ENCODE measurements at regions not wholly inside any gene's neighbourhood (a gene's known extent, or its start where the extent isn't known, plus 50 kb on each side); places are given as distances from the start of the nearest gene placed in this dataset.

DNA sequence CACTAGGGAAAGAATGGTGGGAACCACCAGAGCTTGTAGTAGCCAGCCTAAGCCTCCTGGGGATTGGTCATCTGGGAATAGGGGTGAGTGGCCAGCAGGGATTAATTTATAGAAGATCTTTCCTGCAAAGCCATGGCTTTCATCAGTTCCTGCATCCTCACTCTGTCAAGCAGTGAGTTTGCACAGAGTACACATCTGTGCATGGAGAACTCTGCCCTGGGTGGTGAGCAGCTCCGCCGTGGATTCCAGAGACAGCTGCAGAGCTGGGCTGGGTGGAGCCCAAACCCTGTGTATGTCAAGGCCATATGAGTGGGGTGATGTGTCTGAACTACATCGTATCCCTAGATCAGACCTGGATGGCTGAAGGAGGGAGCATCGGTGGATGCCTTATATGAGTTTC lies 182.2 kb downstream of the GLI2 start:
- H3F3A ChIP-seq (ENCODE audit: low read depth): no peaks in the 10 kb centered on the region
- no peak overlapping the region for H3K9ac ChIP-seq (ENCODE audit: low read depth, low read length, poor library complexity, severe bottlenecking)
- H3K79me2 ChIP-seq (ENCODE audit: insufficient read depth, low read length): no peaks in the 10 kb centered on the region
- H3K4me2 ChIP-seq (ENCODE audit: low read depth, low read length, poor library complexity, severe bottlenecking): no peak overlapping the region
- no peaks in the 10 kb centered on the region for H3K9me3 ChIP-seq (ENCODE audit: insufficient read depth, low read depth, low read length)
- TF ChIP-seq, protein P1, sequence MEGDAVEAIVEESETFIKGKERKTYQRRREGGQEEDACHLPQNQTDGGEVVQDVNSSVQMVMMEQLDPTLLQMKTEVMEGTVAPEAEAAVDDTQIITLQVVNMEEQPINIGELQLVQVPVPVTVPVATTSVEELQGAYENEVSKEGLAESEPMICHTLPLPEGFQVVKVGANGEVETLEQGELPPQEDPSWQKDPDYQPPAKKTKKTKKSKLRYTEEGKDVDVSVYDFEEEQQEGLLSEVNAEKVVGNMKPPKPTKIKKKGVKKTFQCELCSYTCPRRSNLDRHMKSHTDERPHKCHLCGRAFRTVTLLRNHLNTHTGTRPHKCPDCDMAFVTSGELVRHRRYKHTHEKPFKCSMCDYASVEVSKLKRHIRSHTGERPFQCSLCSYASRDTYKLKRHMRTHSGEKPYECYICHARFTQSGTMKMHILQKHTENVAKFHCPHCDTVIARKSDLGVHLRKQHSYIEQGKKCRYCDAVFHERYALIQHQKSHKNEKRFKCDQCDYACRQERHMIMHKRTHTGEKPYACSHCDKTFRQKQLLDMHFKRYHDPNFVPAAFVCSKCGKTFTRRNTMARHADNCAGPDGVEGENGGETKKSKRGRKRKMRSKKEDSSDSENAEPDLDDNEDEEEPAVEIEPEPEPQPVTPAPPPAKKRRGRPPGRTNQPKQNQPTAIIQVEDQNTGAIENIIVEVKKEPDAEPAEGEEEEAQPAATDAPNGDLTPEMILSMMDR (conservative IDR thresholded peaks at IDR 0.05; ENCODE audit: low read length): no peak
- TF ChIP-seq EZH2phosphoT487 (IDR thresholded peaks at IDR 0.05; ENCODE audit: borderline replicate concordance): no peak
- no peaks in the 10 kb centered on the region for H3K9me2 ChIP-seq (replicated peaks; ENCODE audit: low read depth, low read length)
- no peak overlapping the region for H3K4me3 ChIP-seq (ENCODE audit: low read length, poor library complexity, severe bottlenecking)
- no peaks in the 10 kb centered on the region for H3K36me3 ChIP-seq (ENCODE audit: insufficient read depth, low read length)
- no peaks in the 10 kb centered on the region for H3K4me1 ChIP-seq (ENCODE audit: insufficient read depth, low read length, poor library complexity, severe bottlenecking)
- no peaks in the 10 kb centered on the region for H4K20me1 ChIP-seq (ENCODE audit: insufficient read depth, low read length, poor library complexity, severe bottlenecking)
- H2AFZ ChIP-seq (ENCODE audit: low read length): no peak overlapping the region
- H3K27me3 ChIP-seq (ENCODE audit: insufficient read depth, low read length, poor library complexity, severe bottlenecking): no peaks in the 10 kb centered on the region

DNA sequence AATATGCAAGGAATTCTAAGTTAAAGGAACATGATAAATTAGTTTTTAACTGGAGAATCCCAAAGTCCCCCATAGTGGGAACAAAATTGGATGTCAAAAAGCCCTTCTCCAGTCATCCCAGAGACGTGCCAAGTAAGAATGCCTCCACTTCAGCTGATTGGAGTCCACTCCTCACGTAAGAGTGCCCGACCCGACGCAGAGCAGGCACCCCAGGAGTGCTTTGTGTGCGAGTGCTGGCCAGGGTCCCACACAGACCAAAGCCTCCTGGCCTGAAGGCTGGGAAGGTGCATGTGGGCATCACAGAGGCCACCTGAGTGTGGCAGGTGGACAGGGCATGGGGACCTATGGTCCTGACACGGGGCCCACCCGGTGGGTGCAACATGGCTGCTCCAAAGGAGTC lies 183.5 kb downstream of the GLI2 start:
- no peaks in the 10 kb centered on the region for H3K27me3 ChIP-seq (ENCODE audit: insufficient read depth, low read length, poor library complexity, severe bottlenecking)
- H4K20me1 ChIP-seq (ENCODE audit: insufficient read depth, low read length, poor library complexity, severe bottlenecking): no peaks in the 10 kb centered on the region
- no peak overlapping the region for H3K9ac ChIP-seq (ENCODE audit: low read depth, low read length, poor library complexity, severe bottlenecking)
- no peaks in the 10 kb centered on the region for H3K4me1 ChIP-seq (ENCODE audit: insufficient read depth, low read length, poor library complexity, severe bottlenecking)
- H3F3A ChIP-seq (ENCODE audit: low read depth): no peaks in the 10 kb centered on the region
- no peak overlapping the region for H2AFZ ChIP-seq (ENCODE audit: low read length)
- no peak overlapping the region for H3K4me3 ChIP-seq (ENCODE audit: low read length, poor library complexity, severe bottlenecking)
- no peaks in the 10 kb centered on the region for H3K9me3 ChIP-seq (ENCODE audit: insufficient read depth, low read depth, low read length)
- H3K79me2 ChIP-seq (ENCODE audit: insufficient read depth, low read length): no peaks in the 10 kb centered on the region
- no peaks in the 10 kb centered on the region for H3K9me2 ChIP-seq (replicated peaks; ENCODE audit: low read depth, low read length)
- H3K36me3 ChIP-seq (ENCODE audit: insufficient read depth, low read length): no peaks in the 10 kb centered on the region
- no peak overlapping the region for H3K4me2 ChIP-seq (ENCODE audit: low read depth, low read length, poor library complexity, severe bottlenecking)
- TF ChIP-seq, protein P1 (conservative IDR thresholded peaks at IDR 0.05; ENCODE audit: low read length): no peak
- TF ChIP-seq EZH2phosphoT487 (IDR thresholded peaks at IDR 0.05; ENCODE audit: borderline replicate concordance): no peak

DNA sequence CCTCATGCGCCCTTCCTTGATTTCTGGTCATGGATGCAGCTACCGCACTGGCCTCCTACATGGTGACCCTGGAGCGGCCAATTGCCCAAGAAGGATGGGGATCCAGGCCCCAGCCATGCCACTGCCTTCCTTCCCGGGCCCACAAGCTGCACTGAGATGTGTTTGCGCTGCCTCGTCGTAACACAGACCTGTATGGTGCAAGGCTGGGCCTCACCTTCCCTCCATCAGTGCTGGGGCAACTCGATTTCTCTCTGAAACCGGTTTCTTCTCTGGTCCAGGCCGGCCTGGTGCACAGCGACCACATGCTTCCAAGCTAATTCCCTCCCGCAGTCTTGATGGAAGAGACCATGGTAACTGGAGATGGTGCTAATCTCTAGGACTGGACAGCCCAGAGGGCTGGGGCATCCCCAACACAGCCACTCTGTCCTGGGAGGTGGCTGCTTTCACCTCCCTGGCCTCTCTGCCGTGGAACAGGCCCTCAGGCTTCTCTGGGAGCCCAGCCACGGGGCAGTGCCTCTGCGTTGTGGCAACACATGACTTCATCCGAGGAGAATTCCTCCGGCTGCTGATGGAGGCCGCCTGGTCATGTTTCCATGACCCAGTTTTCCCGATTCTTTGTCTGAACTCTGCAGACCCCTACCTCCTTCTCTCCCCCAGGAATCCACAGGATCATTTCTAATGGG lies 184.2 kb downstream of the GLI2 start:
- no peak overlapping the region for H2AFZ ChIP-seq (ENCODE audit: low read length)
- H4K20me1 ChIP-seq (ENCODE audit: insufficient read depth, low read length, poor library complexity, severe bottlenecking): no peaks in the 10 kb centered on the region
- H3K79me2 ChIP-seq (ENCODE audit: insufficient read depth, low read length): no peaks in the 10 kb centered on the region
- no peaks in the 10 kb centered on the region for H3K4me1 ChIP-seq (ENCODE audit: insufficient read depth, low read length, poor library complexity, severe bottlenecking)
- H3K9me2 ChIP-seq (replicated peaks; ENCODE audit: low read depth, low read length): no peaks in the 10 kb centered on the region
- H3K4me2 ChIP-seq (ENCODE audit: low read depth, low read length, poor library complexity, severe bottlenecking): no peak overlapping the region
- H3K4me3 ChIP-seq (ENCODE audit: low read length, poor library complexity, severe bottlenecking): no peak overlapping the region
- H3K36me3 ChIP-seq (ENCODE audit: insufficient read depth, low read length): no peaks in the 10 kb centered on the region
- H3K9me3 ChIP-seq (ENCODE audit: insufficient read depth, low read depth, low read length): no peaks in the 10 kb centered on the region
- H3F3A ChIP-seq (ENCODE audit: low read depth): no peaks in the 10 kb centered on the region
- no peaks in the 10 kb centered on the region for H3K27me3 ChIP-seq (ENCODE audit: insufficient read depth, low read length, poor library complexity, severe bottlenecking)
- no peak for TF ChIP-seq EZH2phosphoT487 (IDR thresholded peaks at IDR 0.05; ENCODE audit: borderline replicate concordance)
- TF ChIP-seq, protein P1 (conservative IDR thresholded peaks at IDR 0.05; ENCODE audit: low read length): no peak
- no peak overlapping the region for H3K9ac ChIP-seq (ENCODE audit: low read depth, low read length, poor library complexity, severe bottlenecking)
